Tibial nerve (tissue), 3 donors: ENCODE measurements at regions not wholly inside any gene's neighbourhood (a gene's known extent, or its start where the extent isn't known, plus 50 kb on each side); places are given as distances from the start of the nearest gene placed in this dataset.

ENCODE experiments used
- POLR2A ChIP-seq, 2 donors: fragments of 450-650 bp; IDR thresholded peaks; one replicate each; pipeline ENCODE4 v1.6.1; 2017; ENCODE audit warnings: antibody characterized with exemption in 2 of 2, mild to moderate bottlenecking in 2 of 2, moderate library complexity in 2 of 2
- TF ChIP-seq, protein P1 (sequence below), 5 experiments: fragments of 200-600 bp in 3 of 5; fragments of 450-650 bp in 2 of 5; sonication (generic) in 3 of 5; IDR thresholded peaks; one replicate each; pipeline ENCODE4 v1.5.1; 2016 to 2019; ENCODE audit warnings: antibody characterized with exemption in 5 of 5, mild to moderate bottlenecking in 3 of 5, moderate library complexity in 2 of 5

DNA sequence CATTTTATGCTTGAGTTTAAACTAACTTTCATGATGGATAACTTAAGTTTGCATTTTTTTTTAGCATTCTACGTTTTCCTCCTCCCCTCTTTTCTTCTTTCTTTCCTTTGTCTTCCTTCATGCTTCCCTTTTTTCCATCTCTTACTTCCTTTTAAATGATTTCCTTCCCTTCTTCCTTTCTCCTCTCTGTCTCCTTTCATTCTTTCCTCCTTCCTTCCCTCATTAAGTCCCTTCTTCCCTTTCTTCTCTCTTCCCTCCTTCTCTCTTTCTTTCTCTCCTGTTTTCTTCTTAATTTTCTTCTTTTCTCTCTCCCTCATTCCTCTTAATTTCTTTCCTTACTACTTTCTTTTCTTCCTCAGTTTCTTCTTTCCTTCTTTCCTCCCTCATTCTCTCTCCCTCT lies 376.0 kb downstream of the LRIG3 start:
- TF ChIP-seq POLR2A (IDR thresholded peaks at IDR 0.05) = no peak
- TF ChIP-seq, protein P1, sequence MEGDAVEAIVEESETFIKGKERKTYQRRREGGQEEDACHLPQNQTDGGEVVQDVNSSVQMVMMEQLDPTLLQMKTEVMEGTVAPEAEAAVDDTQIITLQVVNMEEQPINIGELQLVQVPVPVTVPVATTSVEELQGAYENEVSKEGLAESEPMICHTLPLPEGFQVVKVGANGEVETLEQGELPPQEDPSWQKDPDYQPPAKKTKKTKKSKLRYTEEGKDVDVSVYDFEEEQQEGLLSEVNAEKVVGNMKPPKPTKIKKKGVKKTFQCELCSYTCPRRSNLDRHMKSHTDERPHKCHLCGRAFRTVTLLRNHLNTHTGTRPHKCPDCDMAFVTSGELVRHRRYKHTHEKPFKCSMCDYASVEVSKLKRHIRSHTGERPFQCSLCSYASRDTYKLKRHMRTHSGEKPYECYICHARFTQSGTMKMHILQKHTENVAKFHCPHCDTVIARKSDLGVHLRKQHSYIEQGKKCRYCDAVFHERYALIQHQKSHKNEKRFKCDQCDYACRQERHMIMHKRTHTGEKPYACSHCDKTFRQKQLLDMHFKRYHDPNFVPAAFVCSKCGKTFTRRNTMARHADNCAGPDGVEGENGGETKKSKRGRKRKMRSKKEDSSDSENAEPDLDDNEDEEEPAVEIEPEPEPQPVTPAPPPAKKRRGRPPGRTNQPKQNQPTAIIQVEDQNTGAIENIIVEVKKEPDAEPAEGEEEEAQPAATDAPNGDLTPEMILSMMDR (IDR thresholded peaks at IDR 0.05) = no peak
